Transverse colon (tissue), 4 donors: ENCODE measurements at regions not wholly inside any gene's neighbourhood (a gene's known extent, or its start where the extent isn't known, plus 50 kb on each side); places are given as distances from the start of the nearest gene placed in this dataset.

ENCODE experiments used
- DNase-seq: peaks from one replicate; pipeline ENCODE4 v3.0.0-alpha.2; 2019
- H3K27ac ChIP-seq, 4 donors: fragments of 200-600 bp; sonication (generic); 2 replicates each; pipeline ENCODE4 v1.5.1; 2016 to 2018; ENCODE audit warnings: inconsistent platforms in 4 of 4
- H3K27me3 ChIP-seq: fragments of 200-600 bp; sonication (generic); 2 replicates; pipeline ENCODE4 v1.5.1; 2017; ENCODE audit warnings: inconsistent platforms
- H3K36me3 ChIP-seq, 4 donors: fragments of 200-600 bp; sonication (generic); 2 replicates each; pipeline ENCODE4 v1.5.1; 2017 to 2019; ENCODE audit warnings: inconsistent platforms in 4 of 4
- H3K4me1 ChIP-seq, 4 donors: fragments of 200-600 bp; sonication (generic); 2 replicates each; pipeline ENCODE4 v1.5.1; 2017 to 2020; ENCODE audit warnings: inconsistent platforms in 4 of 4
- H3K4me3 ChIP-seq, 4 donors: fragments of 200-600 bp; sonication (generic); 1 replicate in 1 of 4; 2 replicates in 3 of 4; pipeline versions ENCODE4 v1.5.1 to v1.6.1; 2017 to 2019; ENCODE audit warnings: inconsistent platforms in 4 of 4
- H3K9me3 ChIP-seq, 2 donors: fragments of 200-600 bp; sonication (generic); 2 replicates each; pipeline ENCODE4 v1.5.1; 2017 to 2019; ENCODE audit warnings: inconsistent platforms in 2 of 2
- CTCF ChIP-seq, 5 experiments: fragments of 200-600 bp in 3 of 5; fragments of 450-650 bp in 2 of 5; sonication (generic) in 3 of 5; IDR thresholded peaks; 1 replicate in 2 of 5; 2 replicates in 3 of 5; pipeline ENCODE4 v1.5.1; 2016 to 2017; ENCODE audit warnings: antibody characterized with exemption in 5 of 5, inconsistent platforms in 3 of 5, mild to moderate bottlenecking in 2 of 5, moderate library complexity in 1 of 5
- EP300 ChIP-seq: sonication (generic); formaldehyde crosslinking; IDR thresholded peaks from one replicate; pipeline ENCODE4 v1.6.1; 2017; ENCODE audit warnings: antibody characterized with exemption, low read depth
- POLR2A ChIP-seq: fragments of 450-650 bp; IDR thresholded peaks from one replicate; pipeline ENCODE4 v1.6.1; 2016; ENCODE audit warnings: antibody characterized with exemption, mild to moderate bottlenecking, moderate library complexity
- POLR2AphosphoS5 ChIP-seq, 3 donors: sonication (generic); formaldehyde crosslinking; IDR thresholded peaks; one replicate each; pipeline ENCODE4 v1.6.1; 2016; ENCODE audit warnings: antibody characterized with exemption in 3 of 3
- WGBS, 2 donors: methylation state at CpG; one replicate each; pipeline ENCODE4 v1.1.5; 2018; ENCODE audit warnings: low coverage in 1 of 2; 5-methylcytosine and 5-hydroxymethylcytosine counted together
- in situ Hi-C, 4 donors: fragments of 200-750 bp; cut with MboI; loops; one replicate each; pipeline versions ENCODE4 v1.15.0 to v1.15.1; 2017; ENCODE audit warnings: low sequenced_read_pairs in 3 of 4, low pct_ligation_motif_present in 1 of 4, low pct_unique_long_range_greater_than_20kb in 1 of 4
- intact Hi-C: fragments of 100-400 bp; cut with DNase I; formaldehyde crosslinking; loops from one replicate; pipeline ENCODE4 v1.15.1; 2023; ENCODE audit warnings: low total_unique reads

- in situ Hi-C loops (no loop called here), intact Hi-C loops (loop anchor here (2.0 kb wide), 1 partner anchor 50 kb away; no protein-coding TSS in a partner anchor)
- WGBS, 2 donors = 91 to 94% methylated on average over 2 to 10 of the region's 10 CpGs
These were observed 268.6 kb downstream of the FIGN start for GRCh38 chr2:163467251-163467630.

GRCh38 chr2:163466331-163467250, 269.2 kb downstream of the FIGN start:
- no peak for DNase-seq
- Histone ChIP-seq H3K9me3 (no peaks in the 10 kb centered on the region), H3K27ac (no peak overlapping the region), H3K4me3 (no peak overlapping the region), H3K36me3 (no peaks in the 10 kb centered on the region), H3K4me1 (no peaks in the 10 kb centered on the region), H3K27me3 (no peaks in the 10 kb centered on the region)
- TF ChIP-seq POLR2A (no peak), EP300 (no peak), POLR2AphosphoS5 (IDR thresholded peaks at IDR 0.05) (no peak), CTCF (IDR thresholded peaks at IDR 0.05) (no peak)
- in situ Hi-C loops = no loop called here
- 63 to 66% methylated on average over 11 of the region's 11 CpGs for WGBS, 2 donors
- intact Hi-C loops = loop anchor here (2.0 kb wide), 1 partner anchor 50 kb away; no protein-coding TSS in a partner anchor

More at GRCh38 chr2:163467251-163467630, 268.6 kb downstream of the FIGN start:
- Histone ChIP-seq H3K27me3 (no peaks in the 10 kb centered on the region), H3K4me3 (no peak overlapping the region), H3K27ac (no peak overlapping the region), H3K9me3 (no peaks in the 10 kb centered on the region), H3K4me1 (no peaks in the 10 kb centered on the region), H3K36me3 (no peaks in the 10 kb centered on the region)
- no peak for DNase-seq
- no peak for TF ChIP-seq EP300
- TF ChIP-seq POLR2A = no peak
- TF ChIP-seq POLR2AphosphoS5 (IDR thresholded peaks at IDR 0.05) = no peak
- TF ChIP-seq CTCF (IDR thresholded peaks at IDR 0.05) = no peak

- Histone ChIP-seq H3K27me3 (no peaks in the 10 kb centered on the region), H3K27ac (no peak overlapping the region), H3K36me3 (no peaks in the 10 kb centered on the region), H3K4me1 (no peaks in the 10 kb centered on the region), H3K9me3 (no peaks in the 10 kb centered on the region), H3K4me3 (no peak overlapping the region)
- DNase-seq = no peak
- 6 to 18% methylated on average over 2 of the region's 2 CpGs for WGBS, 2 donors
- in situ Hi-C loops (no loop called here), intact Hi-C loops (no loop called here)
- TF ChIP-seq POLR2AphosphoS5 (IDR thresholded peaks at IDR 0.05) = no peak
- TF ChIP-seq POLR2A = no peak
- no peak for TF ChIP-seq EP300
- TF ChIP-seq CTCF (IDR thresholded peaks at IDR 0.05) = no peak
These were observed 270.4 kb downstream of the FIGN start for GRCh38 chr2:163465440-163465839.

- no peaks in the 10 kb centered on the region for H3K9me3 ChIP-seq
- H3K27me3 ChIP-seq = no peaks in the 10 kb centered on the region
- H3K36me3 ChIP-seq = no peaks in the 10 kb centered on the region
- intact Hi-C loops = no loop called here
- H3K4me3 ChIP-seq = no peak overlapping the region
- no peak overlapping the region for H3K27ac ChIP-seq
- in situ Hi-C loops = no loop called here
- 83 to 97% methylated on average over 3 of the region's 3 CpGs for WGBS, 2 donors
- no peaks in the 10 kb centered on the region for H3K4me1 ChIP-seq
- TF ChIP-seq EP300 (no peak), POLR2AphosphoS5 (IDR thresholded peaks at IDR 0.05) (no peak), CTCF (IDR thresholded peaks at IDR 0.05) (no peak), POLR2A (no peak)
- no peak for DNase-seq
These were observed 272.4 kb downstream of the FIGN start for GRCh38 chr2:163463411-163463810.
